ACHN (cell line): ENCODE measurements at regions not wholly inside any gene's neighbourhood (a gene's known extent, or its start where the extent isn't known, plus 50 kb on each side); places are given as distances from the start of the nearest gene placed in this dataset.

Experiments
- DNase-seq: peaks from one replicate; pipeline ENCODE4 v3.0.0-alpha.2; 2015
- in situ Hi-C: cut with HindIII; loops from 2 replicates; pipeline ENCODE4 v1.10.0; 2017; ENCODE audit warnings: low sequenced_read_pairs, low pct_ligation_motif_present, low pct_unique_long_range_greater_than_20kb

DNA sequence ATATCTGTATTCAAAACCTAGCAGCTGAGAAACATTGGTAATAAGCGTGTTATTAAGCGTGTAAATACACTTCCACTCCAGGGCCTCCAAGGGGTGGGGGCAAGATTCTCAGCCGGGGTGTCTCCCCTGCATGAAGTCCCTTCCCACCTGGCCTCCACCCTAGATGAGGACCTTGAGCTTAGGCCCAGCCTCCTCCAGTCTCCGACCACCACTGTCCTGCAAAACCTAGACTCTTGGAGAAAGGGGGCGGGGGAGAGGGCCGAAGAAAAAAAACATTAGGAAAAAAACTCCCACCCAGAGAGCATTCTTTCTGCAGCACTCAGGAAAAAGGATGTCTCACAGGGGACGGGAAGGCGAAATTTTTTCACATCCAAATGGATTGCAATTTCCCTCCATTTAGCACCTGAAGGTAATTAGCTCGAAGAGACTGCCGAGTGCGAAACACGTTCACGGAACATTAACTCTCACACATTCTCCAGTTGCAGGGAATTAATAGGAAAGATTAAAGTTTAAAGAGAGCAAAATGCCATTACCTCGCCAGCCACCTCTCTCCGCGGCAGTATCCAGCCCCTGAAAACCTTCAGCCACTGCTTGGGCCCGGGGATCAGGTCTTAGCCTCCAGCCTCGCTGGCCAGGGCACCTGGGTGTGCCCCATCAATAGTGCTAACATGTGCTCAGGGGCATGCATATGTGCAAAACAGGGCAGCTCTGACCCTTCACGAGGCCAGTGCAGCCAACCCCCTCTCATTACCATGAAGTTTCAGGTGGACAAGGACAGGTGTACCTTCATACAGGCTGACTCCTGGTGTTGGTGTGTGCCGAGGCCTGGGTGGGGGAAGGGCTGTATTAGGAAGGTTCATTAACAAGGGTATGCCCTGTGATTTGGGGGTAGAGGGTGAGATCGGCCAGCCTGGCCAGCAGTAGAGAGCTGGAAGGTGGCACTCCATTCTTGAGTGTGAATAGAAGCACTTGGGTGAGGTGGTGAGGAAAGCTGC lies 77.2 kb downstream of the HIF1AN start:
- DNase-seq, result no peak
- in situ Hi-C loops, result no loop called here

DNA sequence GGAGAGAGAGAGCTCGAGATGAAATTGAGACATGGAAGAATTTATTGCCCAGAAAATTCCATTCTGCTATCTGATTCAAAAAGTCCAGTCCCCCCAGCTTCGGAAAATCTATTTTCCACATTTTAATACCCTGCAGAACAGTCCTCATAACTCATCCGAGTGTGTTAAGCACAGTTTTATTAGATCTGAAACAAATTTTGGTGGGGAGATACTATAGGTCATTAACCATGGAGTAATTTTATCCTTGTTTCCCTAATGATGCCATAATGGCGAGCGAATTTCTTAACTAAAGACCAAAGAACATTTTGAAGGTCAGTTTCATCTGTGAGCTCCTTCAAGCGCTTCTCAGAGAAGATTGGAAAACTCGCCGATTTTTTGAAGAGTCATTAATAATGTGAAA lies 78.1 kb downstream of the HIF1AN start:
- in situ Hi-C loops, result no loop called here

DNA sequence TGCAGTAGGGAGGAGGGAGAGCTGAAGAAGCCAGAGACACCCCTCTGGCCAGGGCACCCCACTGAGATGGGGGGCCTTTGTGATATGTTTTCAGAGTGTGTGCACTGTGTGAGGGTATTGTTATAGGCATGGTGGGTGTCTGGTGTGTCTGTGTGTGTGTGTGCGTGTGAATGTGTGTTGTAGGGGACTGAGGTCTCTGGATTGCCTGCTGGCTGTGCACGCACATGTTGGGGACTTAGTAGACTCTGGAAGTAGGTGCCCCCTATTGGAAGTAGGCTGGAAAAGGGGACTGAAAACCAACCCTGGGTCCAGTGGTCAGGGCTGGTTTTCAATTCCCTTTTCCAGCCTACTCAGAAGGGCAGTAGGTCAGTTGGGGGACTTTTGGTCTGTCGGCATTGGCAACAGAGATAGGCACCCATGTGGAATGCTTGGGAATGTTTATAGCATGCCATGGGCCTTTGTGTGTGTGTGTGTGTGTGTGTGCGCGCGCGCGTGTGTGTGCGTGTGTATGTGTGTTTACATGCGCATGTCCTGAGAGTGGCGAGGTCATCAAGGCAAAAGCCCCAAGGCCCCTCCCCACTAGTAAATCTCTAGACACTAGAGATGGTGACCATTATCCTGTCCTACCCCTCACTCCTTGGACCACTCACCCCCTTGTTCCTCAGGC lies 78.8 kb downstream of the HIF1AN start:
- in situ Hi-C loops, result no loop called here
- DNase-seq, result no peak

More for the DNA sequence above, 78.1 kb downstream of the HIF1AN start:
- no peak for DNase-seq

GRCh38 chr10:100615241-100615640 lies 79.5 kb downstream of the HIF1AN start:
- no peak for DNase-seq
- in situ Hi-C loops, result no loop called here

DNA sequence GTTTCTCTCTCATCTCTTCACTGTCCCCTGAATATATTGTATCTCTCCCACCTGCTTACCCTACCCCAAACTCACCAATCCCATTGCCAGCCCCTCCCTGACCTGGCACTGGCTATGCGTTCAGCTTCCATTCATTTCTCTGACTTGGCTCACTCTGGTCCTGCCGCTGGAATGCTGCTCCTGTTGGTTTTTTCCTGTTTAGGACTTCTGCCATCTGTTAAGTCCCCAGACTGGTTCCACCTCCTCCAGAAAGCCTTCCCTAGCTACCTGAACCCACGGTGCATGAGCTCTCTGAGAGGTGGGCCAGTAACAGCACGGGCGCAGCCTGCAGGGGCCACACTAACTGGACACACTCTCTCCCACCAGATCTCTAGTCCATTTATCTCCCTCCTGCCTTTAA lies 80.2 kb downstream of the HIF1AN start:
- no peak for DNase-seq
- in situ Hi-C loops, result no loop called here

- in situ Hi-C loops, result no loop called here
- DNase-seq, result no peak
Observed at GRCh38 chr10:100618091-100618615, 82.4 kb downstream of the HIF1AN start.

GRCh38 chr10:100618632-100619255 lies 83.0 kb downstream of the HIF1AN start:
- no peak for DNase-seq
- in situ Hi-C loops, result no loop called here

GRCh38 chr10:100620087-100620835 lies 84.5 kb downstream of the HIF1AN start:
- DNase-seq, result no peak
- in situ Hi-C loops, result no loop called here

- in situ Hi-C loops, result no loop called here
- no peak for DNase-seq
Observed at GRCh38 chr10:100621360-100622205, 85.8 kb downstream of the HIF1AN start.

DNA sequence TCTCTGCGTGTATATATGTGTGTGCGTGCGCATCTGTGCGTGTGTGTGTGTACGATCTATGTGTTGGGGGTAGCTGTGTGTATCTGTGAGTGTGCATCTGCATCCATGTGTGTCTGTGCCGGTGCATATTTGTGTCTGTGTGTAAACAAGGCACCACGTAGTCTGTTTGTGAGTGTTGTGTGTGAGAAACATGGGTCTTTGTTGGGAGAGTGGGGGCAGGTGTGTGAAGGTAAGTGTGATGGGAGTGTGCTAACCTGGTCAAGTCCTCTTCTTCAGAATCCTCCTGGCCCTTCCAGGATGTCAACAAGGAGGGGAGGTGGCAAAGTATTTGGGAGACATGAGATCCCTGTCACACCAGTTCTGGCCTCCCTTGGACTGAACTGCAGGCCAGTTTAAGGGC lies 87.2 kb downstream of the HIF1AN start:
- no peak for DNase-seq
- in situ Hi-C loops, result no loop called here

DNA sequence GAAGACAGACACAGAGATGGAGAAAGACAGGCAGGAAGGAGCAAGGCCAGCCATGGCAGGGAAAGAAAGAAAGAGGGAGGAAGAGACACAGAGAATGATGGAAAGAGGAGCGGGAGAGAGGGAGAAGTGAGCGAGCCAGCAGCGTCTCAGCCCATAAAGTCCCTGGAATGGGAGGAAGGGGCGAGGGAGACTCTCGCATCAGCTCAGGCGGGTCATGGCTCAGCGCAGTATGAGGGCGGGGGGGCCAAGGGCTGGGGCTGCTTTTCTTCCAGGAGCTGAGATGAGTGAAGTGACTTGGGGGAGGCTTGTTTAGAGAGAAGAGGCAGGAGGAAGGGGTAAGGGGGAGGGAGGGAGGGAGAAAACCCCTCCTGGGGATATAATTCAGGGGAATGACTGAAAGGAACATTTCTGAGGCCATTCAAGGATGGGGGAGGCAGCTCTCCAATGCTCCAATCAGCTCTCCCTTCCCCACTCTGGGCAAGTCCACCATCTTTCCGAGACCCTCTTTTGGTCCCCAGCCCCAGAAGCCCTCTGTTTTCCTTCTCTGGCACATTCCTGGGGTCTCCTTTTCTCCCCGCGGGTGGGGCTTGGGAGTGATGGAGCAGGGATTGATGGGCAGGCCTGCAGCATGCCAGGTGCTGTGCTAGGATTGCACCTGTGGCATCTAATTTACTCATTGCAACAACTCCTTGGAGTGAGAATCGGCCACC lies 87.9 kb downstream of the HIF1AN start:
- in situ Hi-C loops, result no loop called here
- no peak for DNase-seq

DNA sequence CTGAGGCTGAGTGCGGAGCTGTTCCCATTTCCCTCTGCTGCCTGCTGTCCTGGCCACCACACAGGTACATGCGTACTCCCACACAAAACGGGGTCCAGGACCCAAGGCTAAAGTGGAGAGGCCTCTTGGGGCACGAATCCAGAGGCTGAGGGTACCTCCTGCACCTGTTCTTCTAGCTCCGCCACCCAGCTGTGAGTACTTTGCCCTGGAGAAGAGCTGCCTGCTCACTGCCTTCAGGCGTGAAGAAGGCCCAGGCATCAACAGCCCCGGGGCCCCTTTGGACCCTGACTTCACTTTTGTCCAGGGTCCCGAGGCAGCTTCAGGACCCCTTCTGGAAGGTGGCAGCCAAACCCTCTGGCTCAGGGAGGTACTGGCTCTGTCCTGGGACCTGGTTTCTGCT lies 88.6 kb downstream of the HIF1AN start:
- no peak for DNase-seq
- in situ Hi-C loops, result no loop called here

- no peak for DNase-seq
- in situ Hi-C loops, result no loop called here
Observed at GRCh38 chr10:100625816-100626215, 90.1 kb downstream of the HIF1AN start.

DNA sequence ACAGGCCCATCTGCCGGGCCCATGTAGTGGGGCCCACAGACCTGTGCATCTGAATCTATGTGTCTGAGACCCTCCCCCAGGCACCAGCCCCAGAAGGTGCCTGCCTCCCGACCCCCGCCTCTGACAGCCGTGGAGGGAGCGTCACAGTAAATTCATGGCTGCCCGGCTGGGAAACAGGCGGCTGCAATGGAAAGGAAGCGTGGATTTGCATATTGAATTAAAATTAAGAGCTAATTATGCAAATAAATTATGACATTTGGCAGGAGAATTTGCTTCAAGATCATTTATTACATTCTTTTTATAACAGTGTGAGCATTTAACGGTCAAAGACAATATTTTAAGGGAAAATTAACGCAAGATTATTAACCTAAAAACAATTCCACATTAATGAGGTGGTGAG lies 92.3 kb downstream of the HIF1AN start:
- in situ Hi-C loops, result no loop called here
- no peak for DNase-seq

GRCh38 chr10:100631192-100631591 lies 95.4 kb downstream of the HIF1AN start:
- in situ Hi-C loops, result no loop called here
- no peak for DNase-seq

GRCh38 chr10:100632027-100632426 lies 96.3 kb downstream of the HIF1AN start:
- no peak for DNase-seq
- in situ Hi-C loops, result no loop called here

- in situ Hi-C loops, result no loop called here
- no peak for DNase-seq
Observed at GRCh38 chr10:100634034-100634433, 98.3 kb downstream of the HIF1AN start.
